ENCODE measurements at regions not wholly inside any gene's neighbourhood (a gene's known extent, or its start where the extent isn't known, plus 50 kb on each side); places are given as distances from the start of the nearest gene placed in this dataset.

DNA sequence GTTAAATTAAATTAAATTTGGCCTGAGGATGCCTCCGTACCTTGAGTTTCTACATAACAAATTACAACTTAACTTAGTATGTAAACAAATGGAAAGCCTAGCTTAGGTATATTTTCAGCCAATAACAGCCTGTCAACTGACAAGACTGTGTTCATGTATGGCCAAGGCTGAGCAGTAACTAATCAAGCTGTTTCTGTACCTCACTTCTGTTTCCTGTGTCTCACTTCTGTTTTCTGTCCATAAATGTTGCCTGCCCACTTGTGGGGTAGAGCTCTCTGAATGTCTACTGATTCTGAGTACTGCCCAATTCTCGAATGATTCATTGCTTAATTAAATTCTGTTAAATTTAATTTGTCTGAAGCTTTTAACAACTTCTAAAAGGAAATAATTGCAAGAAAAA lies 445.2 kb downstream of the PCDH11X start:
- Mint-ChIP-seq H3K27me3 (no peaks in the 10 kb centered on the region), H3K4me1 (no peaks in the 10 kb centered on the region), H3K27ac (no peak overlapping the region), H3K9me3 (ENCODE audit: insufficient read depth) (no peaks in the 10 kb centered on the region), H3K4me3 (no peak overlapping the region)
- H3K79me2 ChIP-seq (ENCODE audit: control insufficient read depth, insufficient read depth, low read length): no peaks in the 10 kb centered on the region
- H3K4me3 ChIP-seq (ENCODE audit: control extremely low read depth in 1 of 5, extremely low read depth in 1 of 5, insufficient read depth in 1 of 5, low read depth in 2 of 5, low read length in 4 of 5): no peak overlapping the region
- H3K27ac ChIP-seq (ENCODE audit: low read length in 2 of 2): no peak overlapping the region
- no peaks in the 10 kb centered on the region for H3K27me3 ChIP-seq (replicated peaks in 1 of 4; ENCODE audit: control extremely low read depth in 1 of 4, control insufficient read depth in 3 of 4, insufficient read depth in 4 of 4, low read length in 3 of 4)
- no peaks in the 10 kb centered on the region for H3K4me1 ChIP-seq (ENCODE audit: control insufficient read depth in 2 of 2, insufficient read depth in 2 of 2, low read length in 2 of 2)
- no peaks in the 10 kb centered on the region for H3K36me3 ChIP-seq (replicated peaks in 1 of 2; ENCODE audit: control extremely low read depth in 1 of 2, control insufficient read depth in 1 of 2, extremely low read depth in 1 of 2, insufficient read depth in 2 of 2, low read length in 1 of 2)
- WGBS (ENCODE audit: insufficient coverage): no CpG with 5 or more reads among the region's 2 CpGs
- ChIA-PET POLR2A (no interaction called here), CTCF (interaction anchor here (1.1 kb wide), 1 partner anchor 9 kb away, joined by 5 read pairs; no protein-coding TSS in a partner anchor)
- no peak overlapping the region for H3K9ac ChIP-seq (ENCODE audit: low read length)
- no peaks in the 10 kb centered on the region for H4K20me1 ChIP-seq (ENCODE audit: control insufficient read depth, insufficient read depth, low read length, poor library complexity, severe bottlenecking)
- H3K9me3 ChIP-seq (ENCODE audit: control extremely low read depth in 1 of 3, control insufficient read depth in 2 of 3, insufficient read depth in 1 of 3, low read length in 2 of 3): no peaks in the 10 kb centered on the region
- H2AFZ ChIP-seq (ENCODE audit: insufficient read depth, low read depth, low read length, poor library complexity, severe bottlenecking): no peak overlapping the region
- DNase-seq (no peak), ATAC-seq (ENCODE audit: low read depth) (no peak)
- intact Hi-C loops (cut with micrococcal nuclease): no loop called here
- TF ChIP-seq EZH2 (IDR thresholded peaks at IDR 0.05; ENCODE audit: borderline replicate concordance, insufficient read depth, low read depth, low read length, poor library complexity, severe bottlenecking): no peak
- TF ChIP-seq, protein P1, sequence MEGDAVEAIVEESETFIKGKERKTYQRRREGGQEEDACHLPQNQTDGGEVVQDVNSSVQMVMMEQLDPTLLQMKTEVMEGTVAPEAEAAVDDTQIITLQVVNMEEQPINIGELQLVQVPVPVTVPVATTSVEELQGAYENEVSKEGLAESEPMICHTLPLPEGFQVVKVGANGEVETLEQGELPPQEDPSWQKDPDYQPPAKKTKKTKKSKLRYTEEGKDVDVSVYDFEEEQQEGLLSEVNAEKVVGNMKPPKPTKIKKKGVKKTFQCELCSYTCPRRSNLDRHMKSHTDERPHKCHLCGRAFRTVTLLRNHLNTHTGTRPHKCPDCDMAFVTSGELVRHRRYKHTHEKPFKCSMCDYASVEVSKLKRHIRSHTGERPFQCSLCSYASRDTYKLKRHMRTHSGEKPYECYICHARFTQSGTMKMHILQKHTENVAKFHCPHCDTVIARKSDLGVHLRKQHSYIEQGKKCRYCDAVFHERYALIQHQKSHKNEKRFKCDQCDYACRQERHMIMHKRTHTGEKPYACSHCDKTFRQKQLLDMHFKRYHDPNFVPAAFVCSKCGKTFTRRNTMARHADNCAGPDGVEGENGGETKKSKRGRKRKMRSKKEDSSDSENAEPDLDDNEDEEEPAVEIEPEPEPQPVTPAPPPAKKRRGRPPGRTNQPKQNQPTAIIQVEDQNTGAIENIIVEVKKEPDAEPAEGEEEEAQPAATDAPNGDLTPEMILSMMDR (IDR thresholded peaks at IDR 0.05): no peak
- no peak overlapping the region for H3K4me2 ChIP-seq (replicated peaks; ENCODE audit: low read depth, low read length, poor library complexity, severe bottlenecking)

DNA sequence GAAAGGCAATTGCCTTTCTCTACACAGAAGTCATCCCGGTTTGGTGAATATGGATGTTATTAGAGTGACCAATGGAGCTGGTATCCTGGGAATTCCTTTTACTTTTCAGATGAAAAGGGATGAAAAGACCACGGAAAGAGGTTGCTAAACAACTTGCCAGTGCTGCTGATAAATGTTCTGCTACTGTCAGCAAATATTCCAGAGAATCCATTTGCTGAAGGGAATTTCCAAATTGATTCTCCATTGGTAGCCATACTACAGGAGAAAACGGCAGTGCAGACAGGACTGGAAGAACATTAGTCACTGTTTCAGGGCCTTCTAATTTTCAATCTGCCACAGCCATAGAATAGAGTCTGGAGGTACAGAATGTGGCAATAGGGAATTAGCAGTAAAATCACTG lies 451.5 kb downstream of the PCDH11X start:
- H3K4me3 ChIP-seq (ENCODE audit: control extremely low read depth in 1 of 5, extremely low read depth in 1 of 5, insufficient read depth in 1 of 5, low read depth in 2 of 5, low read length in 4 of 5): no peak overlapping the region
- H3K9ac ChIP-seq (ENCODE audit: low read length): no peak overlapping the region
- Mint-ChIP-seq H3K4me3 (no peak overlapping the region), H3K9me3 (ENCODE audit: insufficient read depth) (no peaks in the 10 kb centered on the region), H3K27me3 (no peaks in the 10 kb centered on the region), H3K4me1 (no peaks in the 10 kb centered on the region), H3K27ac (no peak overlapping the region)
- H3K4me1 ChIP-seq (ENCODE audit: control insufficient read depth in 2 of 2, insufficient read depth in 2 of 2, low read length in 2 of 2): no peaks in the 10 kb centered on the region
- 83% methylated on average over 1 of the region's 3 CpGs for WGBS (ENCODE audit: insufficient coverage)
- no peak for TF ChIP-seq EZH2 (IDR thresholded peaks at IDR 0.05; ENCODE audit: borderline replicate concordance, insufficient read depth, low read depth, low read length, poor library complexity, severe bottlenecking)
- TF ChIP-seq, protein P1 (IDR thresholded peaks at IDR 0.05): no peak
- no peak overlapping the region for H3K4me2 ChIP-seq (replicated peaks; ENCODE audit: low read depth, low read length, poor library complexity, severe bottlenecking)
- no peak for DNase-seq
- H3K79me2 ChIP-seq (ENCODE audit: control insufficient read depth, insufficient read depth, low read length): no peaks in the 10 kb centered on the region
- intact Hi-C loops (cut with micrococcal nuclease): no loop called here
- H3K27me3 ChIP-seq (replicated peaks in 1 of 4; ENCODE audit: control extremely low read depth in 1 of 4, control insufficient read depth in 3 of 4, insufficient read depth in 4 of 4, low read length in 3 of 4): no peaks in the 10 kb centered on the region
- ChIA-PET POLR2A (no interaction called here), CTCF (no interaction called here)
- ATAC-seq (ENCODE audit: low read depth): no peak
- no peak overlapping the region for H3K27ac ChIP-seq (ENCODE audit: low read length in 2 of 2)
- no peaks in the 10 kb centered on the region for H3K9me3 ChIP-seq (ENCODE audit: control extremely low read depth in 1 of 3, control insufficient read depth in 2 of 3, insufficient read depth in 1 of 3, low read length in 2 of 3)
- H2AFZ ChIP-seq (ENCODE audit: insufficient read depth, low read depth, low read length, poor library complexity, severe bottlenecking): no peak overlapping the region
- no peaks in the 10 kb centered on the region for H4K20me1 ChIP-seq (ENCODE audit: control insufficient read depth, insufficient read depth, low read length, poor library complexity, severe bottlenecking)
- H3K36me3 ChIP-seq (replicated peaks in 1 of 2; ENCODE audit: control extremely low read depth in 1 of 2, control insufficient read depth in 1 of 2, extremely low read depth in 1 of 2, insufficient read depth in 2 of 2, low read length in 1 of 2): no peaks in the 10 kb centered on the region
